AG09309 (cell line): ENCODE measurements at regions not wholly inside any gene's neighbourhood (a gene's known extent, or its start where the extent isn't known, plus 50 kb on each side); places are given as distances from the start of the nearest gene placed in this dataset.

Experiments used
- DNase-seq: peaks from one replicate; pipeline ENCODE4 v3.0.0-alpha.2; 2010; ENCODE audit warnings: low read depth
- H3K4me3 ChIP-seq: 2 replicates; pipeline ENCODE4 v1.5.1; 2011; ENCODE audit warnings: mild to moderate bottlenecking, low read depth, low read length, moderate library complexity; ENCODE audit not compliant: control insufficient read depth
- TF ChIP-seq, protein P1 (sequence below): IDR thresholded peaks from 2 replicates; pipeline ENCODE4 v1.5.1; 2011; ENCODE audit warnings: mild to moderate bottlenecking, low read depth, low read length, inconsistent platforms; ENCODE audit not compliant: insufficient read depth, control insufficient read depth; ENCODE audit errors: missing control alignments

DNA sequence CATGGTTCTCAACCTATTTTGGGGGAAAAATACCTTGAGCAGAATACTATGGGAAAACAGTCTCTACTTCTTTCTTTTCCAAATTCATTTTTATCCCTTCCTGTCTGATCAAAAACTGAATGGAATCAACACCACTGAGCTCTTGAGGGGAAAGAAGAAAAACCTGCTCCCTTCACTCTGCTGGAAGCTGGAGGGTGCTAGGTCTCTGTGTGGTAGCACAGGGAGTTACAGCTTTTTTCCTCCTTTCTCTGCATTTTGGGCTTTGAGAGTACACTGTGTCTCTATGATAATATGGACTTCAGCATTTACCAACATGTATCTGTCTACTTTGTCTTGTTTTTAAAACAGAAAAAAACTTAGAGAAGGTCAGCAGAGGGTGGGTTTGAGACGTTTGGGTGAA, 417.2 kb upstream of the SYT1 start:
- TF ChIP-seq, protein P1, sequence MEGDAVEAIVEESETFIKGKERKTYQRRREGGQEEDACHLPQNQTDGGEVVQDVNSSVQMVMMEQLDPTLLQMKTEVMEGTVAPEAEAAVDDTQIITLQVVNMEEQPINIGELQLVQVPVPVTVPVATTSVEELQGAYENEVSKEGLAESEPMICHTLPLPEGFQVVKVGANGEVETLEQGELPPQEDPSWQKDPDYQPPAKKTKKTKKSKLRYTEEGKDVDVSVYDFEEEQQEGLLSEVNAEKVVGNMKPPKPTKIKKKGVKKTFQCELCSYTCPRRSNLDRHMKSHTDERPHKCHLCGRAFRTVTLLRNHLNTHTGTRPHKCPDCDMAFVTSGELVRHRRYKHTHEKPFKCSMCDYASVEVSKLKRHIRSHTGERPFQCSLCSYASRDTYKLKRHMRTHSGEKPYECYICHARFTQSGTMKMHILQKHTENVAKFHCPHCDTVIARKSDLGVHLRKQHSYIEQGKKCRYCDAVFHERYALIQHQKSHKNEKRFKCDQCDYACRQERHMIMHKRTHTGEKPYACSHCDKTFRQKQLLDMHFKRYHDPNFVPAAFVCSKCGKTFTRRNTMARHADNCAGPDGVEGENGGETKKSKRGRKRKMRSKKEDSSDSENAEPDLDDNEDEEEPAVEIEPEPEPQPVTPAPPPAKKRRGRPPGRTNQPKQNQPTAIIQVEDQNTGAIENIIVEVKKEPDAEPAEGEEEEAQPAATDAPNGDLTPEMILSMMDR = no peak
- no peak for DNase-seq

DNA sequence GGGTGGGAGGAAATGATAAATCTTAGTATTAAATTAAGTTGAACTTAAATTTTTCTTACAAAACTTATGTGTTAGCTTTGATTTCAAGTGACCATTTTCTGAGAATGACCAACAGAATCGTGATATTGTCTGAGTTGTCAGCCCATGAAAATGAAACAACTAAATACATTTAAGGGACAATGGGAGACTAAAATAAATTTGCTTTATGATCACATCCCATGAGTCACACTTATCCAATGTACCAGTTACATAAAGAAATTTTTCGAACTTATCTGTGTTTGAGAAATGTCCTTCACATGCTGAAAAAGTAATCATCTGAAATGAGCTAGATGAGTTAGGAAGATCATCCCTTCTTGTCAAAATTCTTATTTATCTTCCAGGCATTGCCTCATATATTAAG, 415.9 kb upstream of the SYT1 start:
- DNase-seq = no peak
- no peak overlapping the region for H3K4me3 ChIP-seq
- TF ChIP-seq, protein P1 = no peak

More for the DNA sequence above, 417.2 kb upstream of the SYT1 start:
- H3K4me3 ChIP-seq = no peak overlapping the region

DNA sequence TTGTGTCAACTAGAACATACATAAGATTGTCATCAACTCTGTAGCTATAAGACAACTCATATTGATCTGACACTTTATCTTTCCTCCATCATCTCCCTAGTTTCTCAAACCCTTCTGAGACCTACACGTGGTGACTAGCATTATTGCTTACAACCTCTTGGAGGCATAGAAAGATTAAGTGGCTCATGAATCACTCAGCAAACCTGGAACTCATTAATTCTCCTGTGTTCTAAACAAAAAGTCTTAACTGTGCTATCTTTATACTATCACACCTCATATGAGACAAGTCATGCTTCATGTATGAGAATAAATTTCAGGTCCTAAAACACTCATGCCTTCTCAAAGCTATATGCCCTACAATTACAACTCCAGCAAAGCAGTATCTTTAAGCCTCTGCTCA, 408.6 kb upstream of the SYT1 start:
- TF ChIP-seq, protein P1 = no peak

DNA sequence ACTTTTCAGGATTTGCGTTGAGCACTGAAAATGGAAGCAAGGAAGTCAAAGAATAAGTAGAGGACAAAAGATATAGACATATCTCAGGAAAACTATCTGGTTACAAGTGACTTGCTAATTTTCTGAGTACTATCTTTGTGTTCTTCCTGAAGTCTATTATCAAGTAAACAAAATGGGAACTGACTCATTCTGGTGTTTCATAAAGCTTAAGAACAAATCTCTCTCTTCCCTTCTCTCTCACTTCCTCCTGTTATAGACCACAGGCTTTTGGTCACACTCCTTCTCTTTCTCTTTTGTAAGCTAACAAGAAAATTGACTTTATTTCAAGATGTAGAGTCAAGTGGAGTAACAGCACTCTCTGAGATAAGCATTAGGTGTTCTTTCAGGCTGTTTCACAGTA, 406.6 kb upstream of the SYT1 start:
- DNase-seq = no peak
- no peak overlapping the region for H3K4me3 ChIP-seq
- TF ChIP-seq, protein P1 = no peak

More for the DNA sequence above, 408.6 kb upstream of the SYT1 start:
- H3K4me3 ChIP-seq = no peak overlapping the region
- no peak for DNase-seq

DNA sequence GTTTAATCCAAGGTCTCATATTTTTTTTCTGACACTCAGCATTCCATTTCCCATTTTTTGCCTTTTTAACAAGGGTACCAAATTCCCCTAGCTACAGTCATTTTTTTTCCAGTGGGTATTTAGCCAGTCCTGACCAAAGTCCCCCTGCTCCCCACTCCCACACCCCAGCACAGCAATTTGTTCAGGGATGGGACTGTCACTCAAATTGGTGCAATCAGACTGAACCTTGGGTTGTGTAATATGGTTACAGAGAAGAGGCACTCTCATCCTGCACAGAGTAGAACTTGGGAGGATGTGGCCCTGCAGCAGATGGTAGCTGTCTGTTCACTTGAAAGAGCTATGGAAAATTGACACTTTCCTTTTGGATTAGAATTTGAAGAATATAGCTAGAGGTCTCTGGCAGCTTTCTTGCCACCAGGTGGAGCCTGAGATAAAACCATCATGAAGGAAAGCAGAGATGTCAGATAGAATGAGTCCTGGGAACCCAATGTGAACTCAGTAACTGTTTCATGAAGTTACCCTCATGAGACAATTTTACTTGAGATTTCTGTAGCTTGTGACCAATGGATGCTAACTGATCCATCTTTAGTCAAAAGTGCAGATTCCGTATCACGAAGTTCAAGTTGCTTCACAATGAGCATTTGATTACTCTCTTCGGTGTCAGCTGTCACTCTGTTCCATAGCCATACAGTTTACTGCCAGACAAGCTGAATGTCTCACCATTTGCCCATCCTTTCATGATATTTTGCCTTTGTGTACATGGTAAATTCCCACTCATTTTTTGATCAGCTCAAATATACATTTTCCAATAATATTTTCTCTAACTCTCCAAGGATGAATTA, 394.0 kb upstream of the SYT1 start:
- peak; percentile 20 for DNase-seq
- H3K4me3 ChIP-seq = no peak overlapping the region
- TF ChIP-seq, protein P1 = peak; percentile 74

DNA sequence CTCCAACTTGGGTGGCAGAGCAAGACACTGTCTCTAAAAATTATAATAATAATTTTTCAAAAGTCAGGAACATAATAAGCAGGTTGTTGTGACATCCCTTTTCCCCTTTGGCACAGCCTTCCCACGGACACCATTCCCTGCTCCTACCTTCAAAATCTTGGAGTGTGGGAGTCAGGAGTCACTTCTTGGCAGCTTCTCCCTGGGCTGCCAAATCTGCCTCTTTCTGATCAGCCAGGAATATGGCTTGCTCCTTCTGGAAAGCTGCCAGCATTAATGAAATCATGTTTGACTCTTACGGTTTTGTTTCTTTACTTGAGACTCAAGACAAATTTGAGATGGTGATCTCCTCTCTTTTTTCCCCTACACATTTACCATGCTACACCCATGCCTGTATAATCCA, 391.4 kb upstream of the SYT1 start:
- no peak for DNase-seq
- TF ChIP-seq, protein P1 = no peak
- H3K4me3 ChIP-seq = no peak overlapping the region
